Spleen (tissue), 7 donors: ENCODE measurements at regions not wholly inside any gene's neighbourhood (a gene's known extent, or its start where the extent isn't known, plus 50 kb on each side); places are given as distances from the start of the nearest gene placed in this dataset.

Experiments used
- POLR2A ChIP-seq, 3 donors: fragments of 450-650 bp; IDR thresholded peaks; one replicate each; pipeline ENCODE4 v1.5.1; 2017; ENCODE audit warnings: antibody characterized with exemption in 3 of 3, mild to moderate bottlenecking in 1 of 3
- POLR2AphosphoS5 ChIP-seq, 3 donors: sonication (generic); formaldehyde crosslinking; IDR thresholded peaks; one replicate each; pipeline ENCODE4 v1.5.1; 2017; ENCODE audit warnings: antibody characterized with exemption in 3 of 3
- TF ChIP-seq, protein P1 (sequence below), 11 experiments: fragments of 200-600 bp in 7 of 11; fragments of 450-650 bp in 4 of 11; sonication (generic) in 4 of 11; IDR thresholded peaks in 8 of 11; conservative IDR thresholded peaks in 3 of 11; 1 replicate in 7 of 11; 2 replicates in 4 of 11; pipeline versions ENCODE4 v1.4.0 to v1.8.0; 2016 to 2021; ENCODE audit warnings: antibody characterized with exemption in 11 of 11, inconsistent platforms in 4 of 11, mild to moderate bottlenecking in 1 of 11
- donor health status: DM: no; HTN: no; CAD: no; lungs with moderate emphysema.
- donor health status: DM: no; HTN: no; CAD: no.
- donor health status: DM: no; HTN: no; CAD: no.

DNA sequence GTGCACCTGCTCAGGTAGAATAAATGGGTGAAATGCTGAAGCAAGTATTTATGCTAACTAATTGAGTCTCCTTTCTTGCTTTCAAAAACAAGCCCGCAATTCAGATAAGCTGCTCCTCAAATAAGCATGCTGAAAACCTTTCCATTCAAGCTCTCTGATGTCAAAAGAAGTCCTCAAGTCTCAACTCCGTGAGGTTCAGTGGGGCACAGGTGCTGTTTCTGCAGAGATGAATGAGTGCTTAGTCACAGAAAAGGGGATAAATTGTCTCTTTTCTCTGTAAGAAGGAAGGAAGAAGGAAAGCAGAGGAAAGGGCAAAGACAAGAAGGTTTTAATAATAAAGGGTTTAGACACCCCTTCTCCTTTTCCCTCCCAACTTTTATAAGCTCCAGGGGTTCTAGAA, 229.8 kb upstream of the NPY start:
- TF ChIP-seq POLR2A (IDR thresholded peaks at IDR 0.05) (no peak), POLR2AphosphoS5 (IDR thresholded peaks at IDR 0.05) (no peak)
- TF ChIP-seq, protein P1, sequence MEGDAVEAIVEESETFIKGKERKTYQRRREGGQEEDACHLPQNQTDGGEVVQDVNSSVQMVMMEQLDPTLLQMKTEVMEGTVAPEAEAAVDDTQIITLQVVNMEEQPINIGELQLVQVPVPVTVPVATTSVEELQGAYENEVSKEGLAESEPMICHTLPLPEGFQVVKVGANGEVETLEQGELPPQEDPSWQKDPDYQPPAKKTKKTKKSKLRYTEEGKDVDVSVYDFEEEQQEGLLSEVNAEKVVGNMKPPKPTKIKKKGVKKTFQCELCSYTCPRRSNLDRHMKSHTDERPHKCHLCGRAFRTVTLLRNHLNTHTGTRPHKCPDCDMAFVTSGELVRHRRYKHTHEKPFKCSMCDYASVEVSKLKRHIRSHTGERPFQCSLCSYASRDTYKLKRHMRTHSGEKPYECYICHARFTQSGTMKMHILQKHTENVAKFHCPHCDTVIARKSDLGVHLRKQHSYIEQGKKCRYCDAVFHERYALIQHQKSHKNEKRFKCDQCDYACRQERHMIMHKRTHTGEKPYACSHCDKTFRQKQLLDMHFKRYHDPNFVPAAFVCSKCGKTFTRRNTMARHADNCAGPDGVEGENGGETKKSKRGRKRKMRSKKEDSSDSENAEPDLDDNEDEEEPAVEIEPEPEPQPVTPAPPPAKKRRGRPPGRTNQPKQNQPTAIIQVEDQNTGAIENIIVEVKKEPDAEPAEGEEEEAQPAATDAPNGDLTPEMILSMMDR (IDR thresholded peaks at IDR 0.05 in 8 of 11, conservative IDR thresholded peaks at IDR 0.05 in 3 of 11), result no peak
